ENCODE measurements at regions not wholly inside any gene's neighbourhood (a gene's known extent, or its start where the extent isn't known, plus 50 kb on each side); places are given as distances from the start of the nearest gene placed in this dataset.

- no peak overlapping the region for H3K9ac ChIP-seq (ENCODE audit: low read depth, low read length)
- no peak overlapping the region for H3K18ac ChIP-seq (ENCODE audit: low read depth, low read length)
- H3K56ac ChIP-seq (ENCODE audit: extremely low read depth, insufficient read depth, low read length), result no peak overlapping the region
- CTCF ChIA-PET, result no interaction called here
- TF ChIP-seq NFE2L2 (IDR thresholded peaks at IDR 0.05; ENCODE audit: low read depth, low read length), result no peak
- no peak for TF ChIP-seq BHLHE40 (IDR thresholded peaks at IDR 0.05; ENCODE audit: low read depth, low read length)
- no peak for TF ChIP-seq ELK1 (IDR thresholded peaks at IDR 0.05; ENCODE audit: borderline replicate concordance, low read depth, low read length)
- no peak for TF ChIP-seq CEBPB (IDR thresholded peaks at IDR 0.05; ENCODE audit: low read depth, low read length)
- TF ChIP-seq CTCF (conservative IDR thresholded peaks at IDR 0.05; ENCODE audit: low read depth, low read length), result no peak
- TF ChIP-seq POLR2A (IDR thresholded peaks at IDR 0.05; ENCODE audit: low read depth, low read length), result no peak
- no peak overlapping the region for H3K23ac ChIP-seq (ENCODE audit: low read depth, low read length)
- H3K9me1 ChIP-seq (ENCODE audit: insufficient read depth, low read length), result no peaks in the 10 kb centered on the region
- H3K36me3 ChIP-seq (ENCODE audit: control insufficient read depth, insufficient read depth, low read length), result no peaks in the 10 kb centered on the region
- H3K9me3 ChIP-seq (ENCODE audit: control insufficient read depth, insufficient read depth, low read length), result no peaks in the 10 kb centered on the region
- H2AK5ac ChIP-seq (ENCODE audit: low read depth, low read length), result no peak overlapping the region
- no CpG with 5 or more reads among the region's 3 CpGs for WGBS, 2 experiments (ENCODE audit: extremely low coverage in 2 of 2, insufficient read length in 1 of 2)
- DNase-seq (no peak), ATAC-seq (ENCODE audit: low read depth) (no peak)
- H2AFZ ChIP-seq (replicated peaks; ENCODE audit: low read length, poor library complexity), result no peak overlapping the region
- no peak overlapping the region for H2AK9ac ChIP-seq (replicated peaks; ENCODE audit: low read depth, low read length, poor library complexity)
- POLR2A ChIA-PET (ENCODE audit: unreplicated experiment), result no interaction called here
- no peaks in the 10 kb centered on the region for H3K79me1 ChIP-seq (ENCODE audit: low read depth in 1 of 2, low read length in 2 of 2)
- H2BK20ac ChIP-seq (ENCODE audit: low read depth, low read length), result no peak overlapping the region
- dilution Hi-C loops (cut with HindIII; ENCODE audit: low sequenced_read_pairs, unreplicated experiment), result no loop called here
- no peak overlapping the region for H4K8ac ChIP-seq (ENCODE audit: low read depth in 2 of 2, low read length in 2 of 2)
- intact Hi-C loops (cut with micrococcal nuclease), result no loop called here
- in situ Hi-C loops (cut with MboI; ENCODE audit: low sequenced_read_pairs), result no loop called here
- H4K91ac ChIP-seq (ENCODE audit: insufficient read depth, low read depth, low read length), result no peak overlapping the region
- H2BK5ac ChIP-seq (ENCODE audit: low read depth, low read length, poor library complexity, severe bottlenecking), result no peak overlapping the region
- no peak overlapping the region for H3K14ac ChIP-seq (replicated peaks; ENCODE audit: low read depth, low read length)
- no peak overlapping the region for H3K27ac ChIP-seq (ENCODE audit: insufficient read depth, low read length)
- H4K5ac ChIP-seq (ENCODE audit: low read depth, low read length), result no peak overlapping the region
- H3K4me1 ChIP-seq (ENCODE audit: control insufficient read depth, insufficient read depth, low read length), result no peaks in the 10 kb centered on the region
- BruUV-seq (replicated peaks), result no TSS peak
- H3K4me2 ChIP-seq (ENCODE audit: low read depth, low read length), result no peak overlapping the region
- H4K20me1 ChIP-seq (ENCODE audit: insufficient read depth, low read length), result no peaks in the 10 kb centered on the region
- H3K4me3 ChIP-seq (ENCODE audit: insufficient read depth, low read depth, low read length), result no peak overlapping the region
- no peaks in the 10 kb centered on the region for H3K27me3 ChIP-seq (ENCODE audit: control insufficient read depth, insufficient read depth, low read length)
- no peak overlapping the region for H2BK15ac ChIP-seq (ENCODE audit: low read depth, low read length)
- H2BK120ac ChIP-seq (ENCODE audit: low read depth, low read length), result no peak overlapping the region
- no peak overlapping the region for H3K4ac ChIP-seq (ENCODE audit: low read depth, low read length)
Measured at GRCh38 chrX:146385529-146385928, 424.0 kb upstream of the CXorf51B start.

Data from IMR-90 (cell line).